ENCODE measurements at regions not wholly inside any gene's neighbourhood (a gene's known extent, or its start where the extent isn't known, plus 50 kb on each side); places are given as distances from the start of the nearest gene placed in this dataset.

- TF ChIP-seq CTCF (IDR thresholded peaks at IDR 0.05), result no peak
- TF ChIP-seq POLR2A (IDR thresholded peaks at IDR 0.05), result no peak
Observed at GRCh38 chr15:93173369-93173768, 84.4 kb upstream of the RGMA start.

Data from testis (tissue), 2 donors.